Upper lobe of left lung (tissue), 6 donors: ENCODE measurements at regions not wholly inside any gene's neighbourhood (a gene's known extent, or its start where the extent isn't known, plus 50 kb on each side); places are given as distances from the start of the nearest gene placed in this dataset.

Experiments used
- ATAC-seq, 2 donors: fragments of 200-7000 bp; cut with Tn5 transposase; one replicate each; pipeline ENCODE4 v1.9.1; 2022; ENCODE audit warnings: mild to moderate bottlenecking in 2 of 2, moderate library complexity in 2 of 2; ENCODE audit not compliant: low FRiP score in 2 of 2
- DNase-seq, 2 donors: peaks; one replicate each; pipeline ENCODE4 v3.0.0-alpha.2; 2019 to 2020
- H3K27ac ChIP-seq, 4 donors: fragments of 200-600 bp; sonication (generic); one replicate each; pipeline ENCODE4 v1.5.1; 2016 to 2019
- H3K27me3 ChIP-seq, 4 donors: fragments of 200-600 bp; sonication (generic); one replicate each; pipeline ENCODE4 v1.5.1; 2017 to 2019
- H3K36me3 ChIP-seq, 4 donors: fragments of 200-600 bp; sonication (generic); one replicate each; pipeline ENCODE4 v1.5.1; 2016 to 2019
- H3K4me1 ChIP-seq, 4 donors: fragments of 200-600 bp; sonication (generic); one replicate each; pipeline ENCODE4 v1.5.1; 2018 to 2019
- H3K4me3 ChIP-seq, 4 donors: fragments of 200-600 bp; sonication (generic); one replicate each; pipeline ENCODE4 v1.5.1; 2017 to 2019; ENCODE audit warnings: mild to moderate bottlenecking in 2 of 4, moderate library complexity in 1 of 4
- H3K9me3 ChIP-seq, 4 donors: fragments of 200-600 bp; sonication (generic); one replicate each; pipeline ENCODE4 v1.5.1; 2018 to 2019
- EP300 ChIP-seq, 4 donors: sonication (generic); formaldehyde crosslinking; IDR thresholded peaks; one replicate each; pipeline ENCODE4 v1.5.1; 2017; ENCODE audit warnings: antibody characterized with exemption in 4 of 4, control low read depth in 2 of 4
- POLR2A ChIP-seq, 4 donors: fragments of 450-650 bp; IDR thresholded peaks; one replicate each; pipeline ENCODE4 v1.5.1; 2016 to 2017; ENCODE audit warnings: antibody characterized with exemption in 4 of 4, mild to moderate bottlenecking in 2 of 4
- POLR2AphosphoS5 ChIP-seq, 2 donors: sonication (generic); formaldehyde crosslinking; IDR thresholded peaks; one replicate each; pipeline ENCODE4 v1.5.1; 2017; ENCODE audit warnings: antibody characterized with exemption in 2 of 2
- WGBS, 2 donors: methylation state at CpG; one replicate each; pipeline ENCODE4 v1.1.5; 2017 to 2018; 5-methylcytosine and 5-hydroxymethylcytosine counted together
- TF ChIP-seq, protein P1 (sequence below), 6 experiments: fragments of 450-650 bp in 4 of 6; fragments of 200-600 bp in 2 of 6; sonication (generic) in 2 of 6; IDR thresholded peaks; one replicate each; pipeline ENCODE4 v1.5.1; 2016 to 2019; ENCODE audit warnings: antibody characterized with exemption in 6 of 6
- donor health status: DM: no; HTN: no; CAD: no; lungs with moderate emphysema.
- donor health status: DM: no; HTN: yes; CAD: no; lungs with severe emphysema.

GRCh38 chr20:58567437-58567836 lies 52.2 kb upstream of the APCDD1L start:
- Histone ChIP-seq H3K36me3 (no peaks in the 10 kb centered on the region), H3K4me1 (peaks cover 0 to 6% (median 0%) of the 10 kb centered on the region in 4 donors), H3K4me3 (no peak overlapping the region), H3K9me3 (no peaks in the 10 kb centered on the region), H3K27me3 (no peaks in the 10 kb centered on the region), H3K27ac (no peak overlapping the region)
- WGBS, 2 donors, result 81 to 96% methylated on average over 13 of the region's 13 CpGs
- TF ChIP-seq, protein P1, sequence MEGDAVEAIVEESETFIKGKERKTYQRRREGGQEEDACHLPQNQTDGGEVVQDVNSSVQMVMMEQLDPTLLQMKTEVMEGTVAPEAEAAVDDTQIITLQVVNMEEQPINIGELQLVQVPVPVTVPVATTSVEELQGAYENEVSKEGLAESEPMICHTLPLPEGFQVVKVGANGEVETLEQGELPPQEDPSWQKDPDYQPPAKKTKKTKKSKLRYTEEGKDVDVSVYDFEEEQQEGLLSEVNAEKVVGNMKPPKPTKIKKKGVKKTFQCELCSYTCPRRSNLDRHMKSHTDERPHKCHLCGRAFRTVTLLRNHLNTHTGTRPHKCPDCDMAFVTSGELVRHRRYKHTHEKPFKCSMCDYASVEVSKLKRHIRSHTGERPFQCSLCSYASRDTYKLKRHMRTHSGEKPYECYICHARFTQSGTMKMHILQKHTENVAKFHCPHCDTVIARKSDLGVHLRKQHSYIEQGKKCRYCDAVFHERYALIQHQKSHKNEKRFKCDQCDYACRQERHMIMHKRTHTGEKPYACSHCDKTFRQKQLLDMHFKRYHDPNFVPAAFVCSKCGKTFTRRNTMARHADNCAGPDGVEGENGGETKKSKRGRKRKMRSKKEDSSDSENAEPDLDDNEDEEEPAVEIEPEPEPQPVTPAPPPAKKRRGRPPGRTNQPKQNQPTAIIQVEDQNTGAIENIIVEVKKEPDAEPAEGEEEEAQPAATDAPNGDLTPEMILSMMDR (IDR thresholded peaks at IDR 0.05), result no peak
- no peak for TF ChIP-seq POLR2AphosphoS5 (IDR thresholded peaks at IDR 0.05)
- ATAC-seq (no peak), DNase-seq (no peak)

GRCh38 chr20:58566981-58567380 lies 51.8 kb upstream of the APCDD1L start:
- Histone ChIP-seq H3K9me3 (no peaks in the 10 kb centered on the region), H3K36me3 (no peaks in the 10 kb centered on the region), H3K27ac (no peak overlapping the region), H3K27me3 (no peaks in the 10 kb centered on the region), H3K4me1 (peaks cover 0 to 6% (median 0%) of the 10 kb centered on the region in 4 donors), H3K4me3 (no peak overlapping the region)
- WGBS, 2 donors, result 61 to 64% methylated on average over 6 of the region's 6 CpGs
- ATAC-seq, result no peak
- DNase-seq, result no peak
- TF ChIP-seq POLR2A (IDR thresholded peaks at IDR 0.05), result no peak
- TF ChIP-seq POLR2AphosphoS5 (IDR thresholded peaks at IDR 0.05), result no peak
- TF ChIP-seq, protein P1 (IDR thresholded peaks at IDR 0.05), result no peak
- no peak for TF ChIP-seq EP300 (IDR thresholded peaks at IDR 0.05)

GRCh38 chr20:58565461-58566175 lies 50.4 kb upstream of the APCDD1L start:
- no peak overlapping the region for H3K27ac ChIP-seq
- WGBS, 2 donors, result 88 to 93% methylated on average over 12 to 13 of the region's 13 CpGs
- no peak for TF ChIP-seq POLR2AphosphoS5 (IDR thresholded peaks at IDR 0.05)
- TF ChIP-seq, protein P1 (IDR thresholded peaks at IDR 0.05), result no peak
- TF ChIP-seq POLR2A (IDR thresholded peaks at IDR 0.05), result no peak
- TF ChIP-seq EP300 (IDR thresholded peaks at IDR 0.05), result no peak
- no peaks in the 10 kb centered on the region for H3K9me3 ChIP-seq
- ATAC-seq (no peak), DNase-seq (no peak)
- peaks cover 0 to 6% (median 0%) of the 10 kb centered on the region in 4 donors for H3K4me1 ChIP-seq
- H3K36me3 ChIP-seq, result no peaks in the 10 kb centered on the region
- no peak overlapping the region for H3K4me3 ChIP-seq
- H3K27me3 ChIP-seq, result no peaks in the 10 kb centered on the region
